IPS DF 6.9 (cell line): ENCODE measurements at regions not wholly inside any gene's neighbourhood (a gene's known extent, or its start where the extent isn't known, plus 50 kb on each side); places are given as distances from the start of the nearest gene placed in this dataset.

ENCODE experiments used
- DNase-seq: peaks from one replicate; pipeline ENCODE4 v3.0.0-alpha.2; 2013; ENCODE audit warnings: low read depth, low spot score
- H3K27ac ChIP-seq: one replicate; pipeline ENCODE4 v1.5.1; 2013; ENCODE audit warnings: low read length, control low read depth
- H3K27me3 ChIP-seq: 2 replicates; pipeline ENCODE4 v1.6.1; 2013; ENCODE audit warnings: mild to moderate bottlenecking, low read length; ENCODE audit not compliant: control insufficient read depth, insufficient read depth
- H3K36me3 ChIP-seq: 2 replicates; pipeline ENCODE4 v1.6.1; 2013; ENCODE audit warnings: low read length; ENCODE audit not compliant: control insufficient read depth, insufficient read depth
- H3K4me1 ChIP-seq: 2 replicates; pipeline ENCODE4 v1.6.1; 2013; ENCODE audit warnings: low read length; ENCODE audit not compliant: control insufficient read depth, insufficient read depth
- H3K4me3 ChIP-seq: 2 replicates; pipeline ENCODE4 v1.5.1; 2013; ENCODE audit warnings: mild to moderate bottlenecking, low read length
- H3K9me3 ChIP-seq: 2 replicates; pipeline ENCODE4 v1.6.1; 2013; ENCODE audit warnings: low read length, inconsistent platforms; ENCODE audit not compliant: control insufficient read depth, insufficient read depth
- WGBS: extraction: QIAGEN DNeasy Blood & Tissue Kit; methylation state at CpG from one replicate; pipeline ENCODE4 v1.1.7; 2013; ENCODE audit warnings: mixed read lengths, missing lambda C conversion rate; ENCODE audit not compliant: insufficient read length, insufficient coverage; 5-methylcytosine and 5-hydroxymethylcytosine counted together

- no peak overlapping the region for H3K27ac ChIP-seq
- no CpG with 5 or more reads among the region's 1 CpG for WGBS
- H3K9me3 ChIP-seq: no peaks in the 10 kb centered on the region
These were observed 768.0 kb upstream of the PHF14 start for GRCh38 chr7:10205696-10206095.

GRCh38 chr7:10210000-10210399, 763.7 kb upstream of the PHF14 start:
- Histone ChIP-seq H3K27ac (no peak overlapping the region), H3K9me3 (no peaks in the 10 kb centered on the region), H3K27me3 (no peaks in the 10 kb centered on the region), H3K4me1 (no peaks in the 10 kb centered on the region), H3K36me3 (no peaks in the 10 kb centered on the region), H3K4me3 (no peak overlapping the region)
- no CpG with 5 or more reads among the region's 4 CpGs for WGBS
- no peak for DNase-seq

More at GRCh38 chr7:10205696-10206095, 768.0 kb upstream of the PHF14 start:
- Histone ChIP-seq H3K36me3 (no peaks in the 10 kb centered on the region), H3K4me3 (no peak overlapping the region), H3K27me3 (no peaks in the 10 kb centered on the region), H3K4me1 (no peaks in the 10 kb centered on the region)
- DNase-seq: no peak

GRCh38 chr7:10211016-10211415, 762.7 kb upstream of the PHF14 start:
- Histone ChIP-seq H3K27me3 (no peaks in the 10 kb centered on the region), H3K36me3 (no peaks in the 10 kb centered on the region), H3K4me1 (no peaks in the 10 kb centered on the region), H3K27ac (no peak overlapping the region), H3K4me3 (no peak overlapping the region), H3K9me3 (no peaks in the 10 kb centered on the region)
- WGBS: no CpG with 5 or more reads among the region's 1 CpG
- no peak for DNase-seq

DNA sequence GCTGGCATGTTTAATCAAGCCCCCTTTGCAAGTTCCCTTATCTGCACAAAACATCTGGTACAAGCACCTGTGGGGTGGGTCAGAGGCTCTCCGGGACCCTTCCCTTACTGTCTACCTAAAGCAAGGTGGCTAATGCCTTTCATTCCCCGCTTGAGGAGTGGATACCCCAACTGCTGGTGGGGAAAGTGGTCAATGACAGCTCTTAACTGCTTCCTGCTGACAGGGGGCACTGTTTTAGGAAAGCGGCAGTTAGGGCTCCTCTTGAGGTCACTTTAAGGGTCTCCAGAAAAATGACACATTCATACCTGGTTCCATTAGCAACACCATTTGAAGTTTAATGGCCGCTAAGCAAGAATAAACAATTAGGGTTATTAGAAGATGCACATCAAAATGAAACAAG, 761.8 kb upstream of the PHF14 start:
- Histone ChIP-seq H3K27me3 (no peaks in the 10 kb centered on the region), H3K36me3 (no peaks in the 10 kb centered on the region), H3K4me3 (no peak overlapping the region), H3K27ac (no peak overlapping the region), H3K9me3 (no peaks in the 10 kb centered on the region), H3K4me1 (no peaks in the 10 kb centered on the region)
- DNase-seq: no peak
- no CpG with 5 or more reads among the region's 4 CpGs for WGBS

DNA sequence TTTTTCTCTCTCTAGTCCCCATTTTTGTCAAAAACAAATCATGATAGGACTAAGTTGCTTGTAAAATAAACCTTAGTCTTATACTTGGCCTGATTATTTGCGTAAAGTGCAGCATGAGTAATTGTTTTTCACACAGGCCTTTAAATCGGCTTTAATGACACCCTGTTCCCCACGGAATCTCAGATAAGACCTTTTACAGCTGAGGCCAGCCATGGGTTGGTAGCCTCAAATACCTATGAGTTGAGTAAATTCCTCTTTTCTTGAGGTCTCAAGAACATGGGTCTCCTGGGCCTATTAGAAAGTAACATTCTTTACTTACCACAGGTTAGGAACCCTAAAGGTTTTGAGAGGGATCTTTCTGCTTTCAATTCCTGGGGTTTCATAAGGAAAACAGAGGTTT, 761.0 kb upstream of the PHF14 start:
- Histone ChIP-seq H3K36me3 (no peaks in the 10 kb centered on the region), H3K4me1 (no peaks in the 10 kb centered on the region), H3K27ac (no peak overlapping the region), H3K27me3 (no peaks in the 10 kb centered on the region), H3K4me3 (no peak overlapping the region), H3K9me3 (no peaks in the 10 kb centered on the region)
- WGBS: no CpG with 5 or more reads among the region's 3 CpGs
- no peak for DNase-seq

GRCh38 chr7:10216462-10216861, 757.2 kb upstream of the PHF14 start:
- H3K27me3 ChIP-seq: no peaks in the 10 kb centered on the region
- no CpG with 5 or more reads among the region's 2 CpGs for WGBS
- no peaks in the 10 kb centered on the region for H3K36me3 ChIP-seq
- no peaks in the 10 kb centered on the region for H3K9me3 ChIP-seq
- no peak overlapping the region for H3K4me3 ChIP-seq
- no peak for DNase-seq
- H3K27ac ChIP-seq: no peak overlapping the region
- H3K4me1 ChIP-seq: no peaks in the 10 kb centered on the region

DNA sequence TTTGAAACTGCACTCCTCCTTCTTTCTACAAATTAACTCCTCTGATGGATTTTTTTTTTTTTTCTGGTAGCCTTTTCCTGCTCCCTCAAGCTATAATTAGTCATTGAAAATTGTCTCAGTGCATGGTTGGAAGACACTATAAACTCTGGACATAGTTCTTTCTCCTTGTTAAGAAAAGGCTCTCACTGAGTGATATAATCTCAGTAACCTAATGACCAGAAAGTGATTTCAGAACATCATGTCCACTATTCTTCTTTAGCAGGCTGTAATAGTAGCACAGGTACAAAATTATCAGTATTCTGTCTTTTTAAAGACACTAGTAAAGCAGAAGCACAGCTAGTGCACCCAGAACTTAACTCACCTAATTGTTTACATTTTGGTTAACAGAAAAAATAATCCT, 752.6 kb upstream of the PHF14 start:
- DNase-seq: no peak
- no peak overlapping the region for H3K4me3 ChIP-seq
- H3K9me3 ChIP-seq: no peaks in the 10 kb centered on the region
- no peaks in the 10 kb centered on the region for H3K27me3 ChIP-seq
- H3K36me3 ChIP-seq: no peaks in the 10 kb centered on the region
- no peaks in the 10 kb centered on the region for H3K4me1 ChIP-seq
- no peak overlapping the region for H3K27ac ChIP-seq

- Histone ChIP-seq H3K4me3 (no peak overlapping the region), H3K36me3 (no peaks in the 10 kb centered on the region), H3K27me3 (no peaks in the 10 kb centered on the region), H3K4me1 (no peaks in the 10 kb centered on the region), H3K9me3 (no peaks in the 10 kb centered on the region), H3K27ac (no peak overlapping the region)
- DNase-seq: no peak
- no CpG with 5 or more reads among the region's 2 CpGs for WGBS
These were observed 750.7 kb upstream of the PHF14 start for GRCh38 chr7:10222976-10223375.

- no peak for DNase-seq
- H3K27ac ChIP-seq: no peak overlapping the region
- H3K9me3 ChIP-seq: no peaks in the 10 kb centered on the region
- no peaks in the 10 kb centered on the region for H3K4me1 ChIP-seq
- H3K27me3 ChIP-seq: no peaks in the 10 kb centered on the region
- no CpG with 5 or more reads among the region's 1 CpG for WGBS
- H3K36me3 ChIP-seq: no peaks in the 10 kb centered on the region
- H3K4me3 ChIP-seq: no peak overlapping the region
These were observed 748.4 kb upstream of the PHF14 start for GRCh38 chr7:10225275-10225674.

- H3K4me1 ChIP-seq: no peaks in the 10 kb centered on the region
- no peaks in the 10 kb centered on the region for H3K9me3 ChIP-seq
- no peaks in the 10 kb centered on the region for H3K36me3 ChIP-seq
- no peaks in the 10 kb centered on the region for H3K27me3 ChIP-seq
- WGBS: no CpG with 5 or more reads among the region's 2 CpGs
- no peak overlapping the region for H3K27ac ChIP-seq
- no peak overlapping the region for H3K4me3 ChIP-seq
- no peak for DNase-seq
These were observed 736.4 kb upstream of the PHF14 start for GRCh38 chr7:10237306-10237705.

GRCh38 chr7:10238641-10239040, 735.0 kb upstream of the PHF14 start:
- no CpG with 5 or more reads among the region's 1 CpG for WGBS
- H3K4me1 ChIP-seq: no peaks in the 10 kb centered on the region
- H3K9me3 ChIP-seq: no peaks in the 10 kb centered on the region
- no peak overlapping the region for H3K27ac ChIP-seq
- no peak for DNase-seq
- no peaks in the 10 kb centered on the region for H3K36me3 ChIP-seq
- H3K4me3 ChIP-seq: no peak overlapping the region
- no peaks in the 10 kb centered on the region for H3K27me3 ChIP-seq
